CD4-positive, alpha-beta memory T cell (primary cell): ENCODE measurements at regions not wholly inside any gene's neighbourhood (a gene's known extent, or its start where the extent isn't known, plus 50 kb on each side); places are given as distances from the start of the nearest gene placed in this dataset.

Source experiments
- CTCF ChIA-PET: fragments of 350-600 bp; sonication (Branson Sonifier 250); formaldehyde crosslinking; loops from one replicate; lab custom pipeline; 2021; ENCODE audit warnings: inconsistent platforms; ENCODE audit not compliant: partially characterized antibody; lab: Charles Lee
- POLR2A ChIA-PET: fragments of 350-600 bp; sonication (Branson Sonifier 250); formaldehyde crosslinking; loops from one replicate; lab custom pipeline; 2021; ENCODE audit not compliant: partially characterized antibody; lab: Charles Lee
- DNase-seq, 5 donors: peaks; one replicate each; pipeline versions ENCODE4 v3.0.0 to v3.0.0-alpha.2; 2020 to 2022; ENCODE audit warnings: mixed read lengths in 1 of 5
- H3K27ac ChIP-seq: one replicate; pipeline ENCODE4 v1.7.0; 2013; ENCODE audit warnings: low read depth, low read length
- H3K27me3 ChIP-seq: 2 replicates; pipeline ENCODE4 v1.7.0; 2013; ENCODE audit warnings: mild to moderate bottlenecking, low read length, moderate library complexity; ENCODE audit not compliant: insufficient read depth
- H3K36me3 ChIP-seq: 2 replicates; pipeline ENCODE4 v1.7.0; 2013; ENCODE audit warnings: mild to moderate bottlenecking, low read length, moderate library complexity; ENCODE audit not compliant: insufficient read depth
- H3K4me1 ChIP-seq: 2 replicates; pipeline ENCODE4 v1.7.0; 2013; ENCODE audit warnings: mild to moderate bottlenecking, low read length, moderate library complexity; ENCODE audit not compliant: insufficient read depth
- H3K4me3 ChIP-seq, 2 donors: one replicate each; pipeline ENCODE4 v1.7.0; 2013; ENCODE audit warnings: low read length in 2 of 2, mild to moderate bottlenecking in 1 of 2
- H3K9me3 ChIP-seq, 2 donors: one replicate each; pipeline ENCODE4 v1.7.0; 2013; ENCODE audit warnings: low read length in 2 of 2, control low read depth in 1 of 2; ENCODE audit not compliant: control insufficient read depth in 1 of 2
- H3K27ac Mint-ChIP-seq, 7 donors: one replicate each; pipeline ENCODE4 v1.8.0; 2020 to 2021; ENCODE audit warnings: mixed read lengths in 7 of 7, mild to moderate bottlenecking in 6 of 7, inconsistent platforms in 3 of 7, moderate library complexity in 3 of 7
- H3K27me3 Mint-ChIP-seq, 2 donors: one replicate each; pipeline ENCODE4 v1.8.0; 2020 to 2021; ENCODE audit warnings: mixed read lengths in 2 of 2
- H3K36me3 Mint-ChIP-seq, 2 donors: one replicate each; pipeline ENCODE4 v1.8.0; 2020 to 2021; ENCODE audit warnings: mixed read lengths in 2 of 2, inconsistent platforms in 1 of 2, mild to moderate bottlenecking in 1 of 2
- H3K4me1 Mint-ChIP-seq, 4 donors: one replicate each; pipeline ENCODE4 v1.8.0; 2020 to 2021; ENCODE audit warnings: mixed read lengths in 4 of 4, mild to moderate bottlenecking in 1 of 4
- H3K4me3 Mint-ChIP-seq, 8 donors: one replicate each; pipeline ENCODE4 v1.8.0; 2020 to 2021; ENCODE audit warnings: mixed read lengths in 8 of 8, mild to moderate bottlenecking in 7 of 8, moderate library complexity in 6 of 8, inconsistent platforms in 3 of 8
- H3K9me3 Mint-ChIP-seq, 8 donors: one replicate each; pipeline ENCODE4 v1.8.0; 2020 to 2021; ENCODE audit warnings: mixed read lengths in 8 of 8, mild to moderate bottlenecking in 5 of 8, inconsistent platforms in 3 of 8, moderate library complexity in 1 of 8
- intact Hi-C: fragments of 100-400 bp; cut with micrococcal nuclease; formaldehyde crosslinking; loops from one replicate; pipeline ENCODE4 v1.15.1; 2023

DNA sequence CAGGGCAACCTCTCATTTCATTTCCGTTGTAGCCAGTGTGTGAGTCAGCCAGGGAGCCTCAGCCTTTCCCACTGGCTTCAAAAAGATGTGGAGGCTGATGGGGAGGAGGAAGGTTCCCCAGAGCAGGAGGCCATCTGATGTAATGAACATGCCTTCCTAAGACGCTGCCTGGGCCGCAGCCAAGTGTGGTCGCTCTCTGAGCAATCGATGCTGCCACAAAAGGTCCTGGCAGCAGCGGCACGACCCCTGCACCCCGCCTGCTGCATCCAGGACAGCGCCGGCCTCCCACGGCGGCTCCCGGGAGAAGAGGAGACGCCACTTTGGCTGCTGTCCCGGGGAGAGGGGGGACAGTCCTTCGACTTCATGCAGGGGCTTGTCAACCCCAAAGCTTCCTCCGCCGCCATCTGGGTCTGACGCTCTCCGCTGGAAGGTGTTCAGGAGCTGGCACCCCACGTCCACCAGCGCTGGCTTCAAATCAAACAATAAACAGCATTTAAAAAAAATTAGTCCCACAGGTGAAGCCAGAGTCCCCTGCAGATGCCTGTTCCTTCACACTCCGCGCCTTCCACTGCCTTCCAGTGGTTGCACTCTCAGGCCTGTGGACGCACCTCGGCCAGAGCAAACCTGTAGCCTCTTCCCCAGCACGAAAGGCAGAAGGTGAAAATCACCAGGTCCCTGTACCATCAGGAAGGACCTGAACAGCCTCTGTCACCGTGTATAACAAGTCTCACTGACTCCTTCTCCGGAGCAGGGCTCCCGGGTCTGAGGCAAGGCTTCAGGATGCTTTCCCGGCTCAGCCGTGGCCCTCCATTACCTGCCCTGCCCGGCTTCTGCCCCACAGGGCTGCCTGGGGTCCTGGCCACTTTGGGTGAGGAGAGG, 930.7 kb downstream of the BRD1 start:
- no peak overlapping the region for H3K27ac ChIP-seq
- intact Hi-C loops = no loop called here
- ChIA-PET CTCF (no interaction called here), POLR2A (no interaction called here)
- Mint-ChIP-seq H3K36me3 (no peaks in the 10 kb centered on the region), H3K27me3 (peaks cover 0 to 3% of the 10 kb centered on the region in 2 donors), H3K4me1 (no peaks in the 10 kb centered on the region), H3K9me3 (peaks cover 0 to 5% (median 0%) of the 10 kb centered on the region in 8 donors), H3K4me3 (no peak overlapping the region), H3K27ac (no peak overlapping the region)
- no peaks in the 10 kb centered on the region for H3K36me3 ChIP-seq
- no peak for DNase-seq
- no peaks in the 10 kb centered on the region for H3K27me3 ChIP-seq
- no peaks in the 10 kb centered on the region for H3K9me3 ChIP-seq
- H3K4me3 ChIP-seq = no peak overlapping the region
- H3K4me1 ChIP-seq = no peaks in the 10 kb centered on the region

GRCh38 chr22:48895831-48896765, 931.6 kb downstream of the BRD1 start:
- Histone ChIP-seq H3K9me3 (no peaks in the 10 kb centered on the region), H3K4me1 (no peaks in the 10 kb centered on the region), H3K27ac (no peak overlapping the region), H3K4me3 (no peak overlapping the region), H3K36me3 (no peaks in the 10 kb centered on the region), H3K27me3 (no peaks in the 10 kb centered on the region)
- intact Hi-C loops = no loop called here
- H3K27ac Mint-ChIP-seq = no peak overlapping the region
- H3K4me1 Mint-ChIP-seq = no peaks in the 10 kb centered on the region
- no peak overlapping the region for H3K4me3 Mint-ChIP-seq
- ChIA-PET POLR2A (no interaction called here), CTCF (no interaction called here)
- H3K27me3 Mint-ChIP-seq = peaks cover 1 to 3% of the 10 kb centered on the region in 2 donors
- no peak for DNase-seq
- H3K36me3 Mint-ChIP-seq = no peaks in the 10 kb centered on the region
- peaks cover 0 to 9% (median 0%) of the 10 kb centered on the region in 8 donors for H3K9me3 Mint-ChIP-seq

DNA sequence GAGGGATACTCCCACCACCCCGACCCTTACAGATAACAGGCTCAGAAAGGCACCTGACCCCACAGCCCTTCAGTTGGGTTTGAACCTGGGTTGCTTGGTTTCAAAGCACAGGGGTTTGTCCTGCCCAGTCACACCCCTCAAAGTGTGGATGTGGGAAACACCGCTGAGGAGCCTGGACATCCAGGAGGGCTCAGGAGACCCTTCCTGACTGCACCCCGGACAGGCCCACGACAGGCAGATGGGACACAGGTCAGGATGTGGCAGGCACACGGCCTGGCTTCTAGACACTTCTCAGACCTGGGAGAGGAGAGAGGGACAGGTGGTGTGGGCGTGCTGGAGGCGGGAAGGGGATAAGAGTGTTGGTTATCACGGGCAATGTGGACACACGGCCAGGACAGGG, 932.3 kb downstream of the BRD1 start:
- ChIA-PET CTCF (no interaction called here), POLR2A (no interaction called here)
- Mint-ChIP-seq H3K27ac (no peak overlapping the region), H3K4me3 (no peak overlapping the region), H3K36me3 (no peaks in the 10 kb centered on the region), H3K9me3 (peaks cover 0 to 8% (median 0%) of the 10 kb centered on the region in 8 donors), H3K4me1 (no peaks in the 10 kb centered on the region), H3K27me3 (peaks cover 3 to 4% of the 10 kb centered on the region in 2 donors)
- intact Hi-C loops = no loop called here
- Histone ChIP-seq H3K27me3 (no peaks in the 10 kb centered on the region), H3K4me1 (no peaks in the 10 kb centered on the region), H3K27ac (no peak overlapping the region), H3K4me3 (no peak overlapping the region), H3K36me3 (no peaks in the 10 kb centered on the region), H3K9me3 (no peaks in the 10 kb centered on the region)
- no peak for DNase-seq

DNA sequence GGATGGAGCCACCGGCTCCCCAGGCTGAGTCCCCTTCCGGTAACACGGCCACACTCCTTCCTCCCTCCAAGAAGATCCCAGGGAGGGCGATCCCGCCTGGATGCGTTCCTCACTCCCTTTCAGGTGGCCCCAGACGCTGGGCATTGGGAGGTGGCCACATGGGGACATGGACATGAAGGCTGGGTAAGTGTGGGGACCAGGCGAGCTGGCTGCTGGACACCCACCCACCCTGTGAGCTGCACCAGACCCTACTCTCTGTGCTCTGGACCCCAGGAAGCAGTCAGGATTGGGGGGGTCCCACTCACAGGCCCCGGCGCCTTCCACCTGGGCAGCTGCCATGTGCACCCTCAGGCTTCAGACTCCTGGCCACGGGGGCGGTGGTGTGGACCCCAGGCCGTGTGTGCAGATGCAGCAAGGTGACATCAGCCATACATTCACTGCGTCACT, 932.8 kb downstream of the BRD1 start:
- Mint-ChIP-seq H3K27ac (no peak overlapping the region), H3K27me3 (peaks cover 3 to 4% of the 10 kb centered on the region in 2 donors), H3K36me3 (no peaks in the 10 kb centered on the region), H3K9me3 (peaks cover 0 to 8% (median 0%) of the 10 kb centered on the region in 8 donors), H3K4me1 (no peaks in the 10 kb centered on the region), H3K4me3 (no peak overlapping the region)
- Histone ChIP-seq H3K27ac (no peak overlapping the region), H3K36me3 (no peaks in the 10 kb centered on the region), H3K4me3 (no peak overlapping the region), H3K9me3 (no peaks in the 10 kb centered on the region), H3K4me1 (no peaks in the 10 kb centered on the region), H3K27me3 (no peaks in the 10 kb centered on the region)
- intact Hi-C loops = no loop called here
- CTCF ChIA-PET = no interaction called here
- POLR2A ChIA-PET = no interaction called here
- DNase-seq = no peak

GRCh38 chr22:48894064-48894671, 933.5 kb downstream of the BRD1 start:
- no peaks in the 10 kb centered on the region for H3K4me1 Mint-ChIP-seq
- peaks cover 0 to 12% (median 0%) of the 10 kb centered on the region in 8 donors for H3K9me3 Mint-ChIP-seq
- ChIA-PET CTCF (no interaction called here), POLR2A (no interaction called here)
- no peaks in the 10 kb centered on the region for H3K4me1 ChIP-seq
- no peak for DNase-seq
- H3K36me3 ChIP-seq = no peaks in the 10 kb centered on the region
- H3K27ac Mint-ChIP-seq = no peak overlapping the region
- H3K4me3 ChIP-seq = no peak overlapping the region
- peaks cover 3 to 4% of the 10 kb centered on the region in 2 donors for H3K27me3 Mint-ChIP-seq
- no peak overlapping the region for H3K4me3 Mint-ChIP-seq
- no peaks in the 10 kb centered on the region for H3K9me3 ChIP-seq
- no peaks in the 10 kb centered on the region for H3K36me3 Mint-ChIP-seq
- intact Hi-C loops = no loop called here
- no peak overlapping the region for H3K27ac ChIP-seq
- H3K27me3 ChIP-seq = no peaks in the 10 kb centered on the region

DNA sequence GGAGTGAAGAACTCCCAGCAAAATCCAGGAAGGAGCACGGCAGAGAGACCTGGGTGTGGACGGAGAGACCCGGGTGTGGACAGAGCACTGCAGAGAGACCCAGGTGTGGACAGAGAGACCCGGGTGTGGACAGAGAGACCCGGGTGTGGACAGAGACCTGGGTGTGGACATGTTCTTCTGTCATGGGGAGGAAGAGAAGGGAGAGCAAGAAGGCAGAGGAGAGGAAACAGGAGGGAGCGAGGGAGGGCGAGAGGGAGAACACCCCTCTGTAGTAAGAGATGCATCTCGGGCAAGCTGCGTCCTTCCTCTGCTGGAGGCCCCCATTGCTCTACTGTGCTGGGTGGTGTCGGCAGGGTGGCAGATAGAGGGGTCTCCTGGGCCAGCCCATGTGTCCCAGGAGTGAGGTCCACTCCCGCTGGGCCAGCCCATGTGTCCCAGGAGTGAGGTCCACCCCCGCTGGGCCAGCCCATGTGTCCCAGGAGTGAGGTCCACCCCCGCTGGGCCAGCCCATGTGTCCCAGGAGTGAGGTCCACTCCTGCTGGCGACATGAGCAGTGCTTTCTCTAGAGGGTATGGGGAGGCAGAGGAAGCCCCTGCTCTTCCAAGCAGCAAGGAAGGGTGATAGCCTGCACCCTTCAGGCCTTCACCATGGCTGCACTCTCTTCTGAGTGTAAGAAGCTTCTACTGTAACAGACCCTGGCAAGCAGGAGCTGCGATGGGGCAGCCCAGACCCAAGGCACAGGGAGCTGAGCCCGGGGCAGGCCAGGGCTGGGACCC, 934.2 kb downstream of the BRD1 start:
- H3K27me3 ChIP-seq = no peaks in the 10 kb centered on the region
- no peak for DNase-seq
- no peaks in the 10 kb centered on the region for H3K36me3 Mint-ChIP-seq
- POLR2A ChIA-PET = no interaction called here
- no peak overlapping the region for H3K4me3 ChIP-seq
- H3K4me1 Mint-ChIP-seq = no peaks in the 10 kb centered on the region
- no peaks in the 10 kb centered on the region for H3K4me1 ChIP-seq
- no peak overlapping the region for H3K27ac Mint-ChIP-seq
- peaks cover 0 to 12% (median 0%) of the 10 kb centered on the region in 8 donors for H3K9me3 Mint-ChIP-seq
- peaks cover 3 to 4% of the 10 kb centered on the region in 2 donors for H3K27me3 Mint-ChIP-seq
- H3K4me3 Mint-ChIP-seq = no peak overlapping the region
- intact Hi-C loops = no loop called here
- CTCF ChIA-PET = no interaction called here
- H3K36me3 ChIP-seq = no peaks in the 10 kb centered on the region
- no peaks in the 10 kb centered on the region for H3K9me3 ChIP-seq
- H3K27ac ChIP-seq = no peak overlapping the region
